ENCODE measurements at regions not wholly inside any gene's neighbourhood (a gene's known extent, or its start where the extent isn't known, plus 50 kb on each side); places are given as distances from the start of the nearest gene placed in this dataset.

DNA sequence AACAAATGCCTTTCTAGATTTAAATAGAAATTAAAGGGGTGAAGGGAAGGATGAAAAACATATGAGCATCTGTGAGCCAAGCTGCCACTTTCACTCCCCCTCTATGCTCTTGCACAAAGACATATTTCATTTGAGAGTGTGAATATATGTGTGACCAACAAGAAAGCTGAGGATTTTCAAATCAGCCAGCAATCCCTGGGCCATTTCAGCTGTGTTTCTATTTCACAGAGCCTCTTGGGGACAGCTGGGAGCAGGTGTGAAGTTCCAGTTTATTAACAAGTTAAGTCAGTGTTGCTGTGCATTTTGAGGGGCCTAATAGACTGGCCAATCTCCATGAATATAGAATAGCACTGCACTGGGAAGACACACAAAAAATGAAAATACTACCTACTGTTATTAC is 248.7 kb upstream of the RGMB start:
- no peak for DNase-seq (ENCODE audit: low read depth)
- H3K4me3 ChIP-seq (ENCODE audit: low read depth, low read length): no peak overlapping the region
- TF ChIP-seq, protein P1, sequence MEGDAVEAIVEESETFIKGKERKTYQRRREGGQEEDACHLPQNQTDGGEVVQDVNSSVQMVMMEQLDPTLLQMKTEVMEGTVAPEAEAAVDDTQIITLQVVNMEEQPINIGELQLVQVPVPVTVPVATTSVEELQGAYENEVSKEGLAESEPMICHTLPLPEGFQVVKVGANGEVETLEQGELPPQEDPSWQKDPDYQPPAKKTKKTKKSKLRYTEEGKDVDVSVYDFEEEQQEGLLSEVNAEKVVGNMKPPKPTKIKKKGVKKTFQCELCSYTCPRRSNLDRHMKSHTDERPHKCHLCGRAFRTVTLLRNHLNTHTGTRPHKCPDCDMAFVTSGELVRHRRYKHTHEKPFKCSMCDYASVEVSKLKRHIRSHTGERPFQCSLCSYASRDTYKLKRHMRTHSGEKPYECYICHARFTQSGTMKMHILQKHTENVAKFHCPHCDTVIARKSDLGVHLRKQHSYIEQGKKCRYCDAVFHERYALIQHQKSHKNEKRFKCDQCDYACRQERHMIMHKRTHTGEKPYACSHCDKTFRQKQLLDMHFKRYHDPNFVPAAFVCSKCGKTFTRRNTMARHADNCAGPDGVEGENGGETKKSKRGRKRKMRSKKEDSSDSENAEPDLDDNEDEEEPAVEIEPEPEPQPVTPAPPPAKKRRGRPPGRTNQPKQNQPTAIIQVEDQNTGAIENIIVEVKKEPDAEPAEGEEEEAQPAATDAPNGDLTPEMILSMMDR (IDR thresholded peaks at IDR 0.05; ENCODE audit: low read depth, low read length, missing control alignments): no peak

DNA sequence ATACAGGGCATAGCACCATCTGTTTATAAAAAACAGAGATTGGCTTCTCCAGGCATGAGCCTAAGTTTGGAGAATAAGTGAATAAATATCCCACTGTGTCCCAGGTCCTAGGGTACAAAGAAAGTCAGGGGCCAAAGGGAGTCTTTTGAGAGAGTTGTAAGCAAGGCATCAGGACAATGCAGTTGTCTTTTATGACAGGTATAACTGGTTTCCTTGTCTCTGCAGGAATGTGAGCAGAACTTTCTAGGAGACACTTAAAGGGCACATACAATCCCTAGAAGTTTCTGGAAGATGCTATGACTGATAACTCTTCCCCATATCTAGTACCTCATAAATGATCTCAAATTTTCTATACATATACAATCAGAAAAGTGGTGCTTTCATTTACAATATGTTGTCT is 245.6 kb upstream of the RGMB start:
- DNase-seq (ENCODE audit: low read depth): no peak
- no peak overlapping the region for H3K4me3 ChIP-seq (ENCODE audit: low read depth, low read length)
- TF ChIP-seq, protein P1 (IDR thresholded peaks at IDR 0.05; ENCODE audit: low read depth, low read length, missing control alignments): no peak

DNA sequence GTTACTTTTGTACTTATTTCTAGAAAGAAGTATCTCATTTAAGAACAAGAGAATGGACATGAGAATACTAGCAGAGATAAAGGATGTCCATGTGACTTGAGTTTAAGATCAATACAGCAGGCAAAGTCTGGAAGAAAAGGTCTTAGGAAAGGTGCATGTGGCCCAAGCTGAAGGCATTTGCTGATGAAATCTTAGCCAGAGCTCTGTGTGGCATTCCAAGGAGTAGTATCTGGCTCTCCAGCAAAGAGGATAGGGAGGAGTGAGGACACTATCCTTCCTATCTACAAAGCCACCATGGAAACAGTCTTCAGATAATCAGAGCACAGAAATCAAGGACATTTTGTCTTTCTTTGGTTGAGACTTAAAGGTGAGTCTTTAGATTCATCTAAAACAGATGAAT is 244.1 kb upstream of the RGMB start:
- no peak for DNase-seq (ENCODE audit: low read depth)
- no peak overlapping the region for H3K4me3 ChIP-seq (ENCODE audit: low read depth, low read length)
- TF ChIP-seq, protein P1 (IDR thresholded peaks at IDR 0.05; ENCODE audit: low read depth, low read length, missing control alignments): no peak

- no peak for DNase-seq (ENCODE audit: low read depth)
- no peak overlapping the region for H3K4me3 ChIP-seq (ENCODE audit: low read depth, low read length)
- TF ChIP-seq, protein P1 (IDR thresholded peaks at IDR 0.05; ENCODE audit: low read depth, low read length, missing control alignments): no peak
Measured at GRCh38 chr5:98530224-98530623, 243.2 kb upstream of the RGMB start.

- TF ChIP-seq, protein P1 (IDR thresholded peaks at IDR 0.05; ENCODE audit: low read depth, low read length, missing control alignments): no peak
- DNase-seq (ENCODE audit: low read depth): no peak
- no peak overlapping the region for H3K4me3 ChIP-seq (ENCODE audit: low read depth, low read length)
Measured at GRCh38 chr5:98535901-98536300, 237.6 kb upstream of the RGMB start.

GRCh38 chr5:98540056-98540455 is 233.4 kb upstream of the RGMB start:
- TF ChIP-seq, protein P1 (IDR thresholded peaks at IDR 0.05; ENCODE audit: low read depth, low read length, missing control alignments): no peak
- no peak for DNase-seq (ENCODE audit: low read depth)
- no peak overlapping the region for H3K4me3 ChIP-seq (ENCODE audit: low read depth, low read length)

- no peak for DNase-seq (ENCODE audit: low read depth)
- H3K4me3 ChIP-seq (ENCODE audit: low read depth, low read length): no peak overlapping the region
- TF ChIP-seq, protein P1 (IDR thresholded peaks at IDR 0.05; ENCODE audit: low read depth, low read length, missing control alignments): no peak
Measured at GRCh38 chr5:98541641-98542040, 231.8 kb upstream of the RGMB start.

Data from GM12864 (cell line).